ENCODE measurements at regions not wholly inside any gene's neighbourhood (a gene's known extent, or its start where the extent isn't known, plus 50 kb on each side); places are given as distances from the start of the nearest gene placed in this dataset.

DNA sequence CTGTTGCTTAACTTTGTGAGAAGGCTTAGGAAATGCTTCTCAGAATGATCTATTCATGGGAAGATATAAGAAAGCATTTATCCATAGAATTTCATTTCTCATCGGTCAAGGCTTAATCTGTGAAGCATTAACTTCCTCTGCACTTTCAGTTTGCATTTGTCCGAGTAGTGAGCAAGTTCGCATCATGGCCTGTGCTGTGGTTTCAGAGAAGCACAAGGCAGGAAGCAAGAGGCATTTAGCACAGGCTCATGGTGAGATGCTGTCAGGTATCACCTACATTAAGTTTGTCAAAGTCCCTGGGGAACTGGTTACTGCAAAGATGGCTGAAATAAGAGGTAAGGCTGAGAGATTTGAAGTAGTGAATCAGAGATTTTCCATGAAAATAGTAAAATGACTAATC lies 244.9 kb downstream of the NAP1L3 start (continued):
- TF ChIP-seq, protein P1, sequence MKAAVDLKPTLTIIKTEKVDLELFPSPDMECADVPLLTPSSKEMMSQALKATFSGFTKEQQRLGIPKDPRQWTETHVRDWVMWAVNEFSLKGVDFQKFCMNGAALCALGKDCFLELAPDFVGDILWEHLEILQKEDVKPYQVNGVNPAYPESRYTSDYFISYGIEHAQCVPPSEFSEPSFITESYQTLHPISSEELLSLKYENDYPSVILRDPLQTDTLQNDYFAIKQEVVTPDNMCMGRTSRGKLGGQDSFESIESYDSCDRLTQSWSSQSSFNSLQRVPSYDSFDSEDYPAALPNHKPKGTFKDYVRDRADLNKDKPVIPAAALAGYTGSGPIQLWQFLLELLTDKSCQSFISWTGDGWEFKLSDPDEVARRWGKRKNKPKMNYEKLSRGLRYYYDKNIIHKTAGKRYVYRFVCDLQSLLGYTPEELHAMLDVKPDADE (IDR thresholded peaks at IDR 0.05): no peak
- TF ChIP-seq, protein P2, sequence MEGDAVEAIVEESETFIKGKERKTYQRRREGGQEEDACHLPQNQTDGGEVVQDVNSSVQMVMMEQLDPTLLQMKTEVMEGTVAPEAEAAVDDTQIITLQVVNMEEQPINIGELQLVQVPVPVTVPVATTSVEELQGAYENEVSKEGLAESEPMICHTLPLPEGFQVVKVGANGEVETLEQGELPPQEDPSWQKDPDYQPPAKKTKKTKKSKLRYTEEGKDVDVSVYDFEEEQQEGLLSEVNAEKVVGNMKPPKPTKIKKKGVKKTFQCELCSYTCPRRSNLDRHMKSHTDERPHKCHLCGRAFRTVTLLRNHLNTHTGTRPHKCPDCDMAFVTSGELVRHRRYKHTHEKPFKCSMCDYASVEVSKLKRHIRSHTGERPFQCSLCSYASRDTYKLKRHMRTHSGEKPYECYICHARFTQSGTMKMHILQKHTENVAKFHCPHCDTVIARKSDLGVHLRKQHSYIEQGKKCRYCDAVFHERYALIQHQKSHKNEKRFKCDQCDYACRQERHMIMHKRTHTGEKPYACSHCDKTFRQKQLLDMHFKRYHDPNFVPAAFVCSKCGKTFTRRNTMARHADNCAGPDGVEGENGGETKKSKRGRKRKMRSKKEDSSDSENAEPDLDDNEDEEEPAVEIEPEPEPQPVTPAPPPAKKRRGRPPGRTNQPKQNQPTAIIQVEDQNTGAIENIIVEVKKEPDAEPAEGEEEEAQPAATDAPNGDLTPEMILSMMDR (conservative IDR thresholded peaks at IDR 0.05; ENCODE audit: low read depth in 2 of 2): no peak

DNA sequence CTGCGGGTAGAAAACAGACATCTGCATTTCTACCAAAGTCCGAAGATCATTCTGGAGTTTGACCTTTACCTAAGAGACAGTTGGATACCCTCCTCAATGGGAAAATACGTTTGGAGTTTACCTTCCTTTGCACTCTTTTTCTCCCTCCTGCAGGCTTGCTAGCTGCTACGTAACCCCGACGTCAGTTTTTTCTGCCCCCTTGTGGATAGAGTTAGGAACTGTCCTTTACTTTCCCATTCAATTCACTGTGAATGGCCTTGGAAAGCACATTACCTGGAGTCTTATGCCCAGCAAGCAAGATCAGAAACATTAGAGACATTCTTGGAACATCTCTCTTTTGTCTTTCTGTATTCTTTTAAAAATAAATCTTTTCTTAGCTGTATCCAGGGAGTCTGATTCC lies 250.7 kb downstream of the NAP1L3 start:
- ATAC-seq (peak; percentile 76), DNase-seq (ENCODE audit: low spot score) (peak; percentile 70)
- Histone ChIP-seq H3K4me3 (no peak overlapping the region), H3K27ac (ENCODE audit: low read depth) (no peak overlapping the region), H3K4me2 (no peak overlapping the region; the same call in 1 of the 2 replicates), H3K27me3 (ENCODE audit: insufficient read depth) (no peaks in the 10 kb centered on the region), H3K79me2 (replicated peaks; ENCODE audit: insufficient read depth) (no peaks in the 10 kb centered on the region), H3K36me3 (ENCODE audit: insufficient read depth) (no peaks in the 10 kb centered on the region), H3K4me1 (ENCODE audit: insufficient read depth) (peaks cover 6% of the 10 kb centered on the region; the same call in 1 of the 2 replicates), H3K9me2 (ENCODE audit: insufficient read depth) (no peaks in the 10 kb centered on the region), H3F3A (replicated peaks; ENCODE audit: low read depth) (no peaks in the 10 kb centered on the region), H4K20me1 (replicated peaks; ENCODE audit: insufficient read depth) (no peaks in the 10 kb centered on the region), H2AFZ (0 out of 2 replicates have a peak overlapping the region, but pooled peaks have one; percentile 63)
- Mint-ChIP-seq H3K27ac (no peak overlapping the region), H3K36me3 (ENCODE audit: low read depth) (peaks cover 4% of the 10 kb centered on the region; the same call in 1 of the 3 replicates), H3K27me3 (ENCODE audit: insufficient read depth, low read depth, poor library complexity) (peaks cover 2% of the 10 kb centered on the region), H3K4me1 (peaks cover 3% of the 10 kb centered on the region; the same call in 1 of the 3 replicates), H3K9me3 (no peaks in the 10 kb centered on the region; the same call in 1 of the 3 replicates), H3K4me3 (no peak overlapping the region)
- TF ChIP-seq, protein P2 (conservative IDR thresholded peaks at IDR 0.05; ENCODE audit: low read depth in 2 of 2): peak; percentile 63 to 69
- TF ChIP-seq REST (IDR thresholded peaks at IDR 0.05; ENCODE audit: unreplicated experiment) (no peak), CREB1 (CRISPR knock-in tag; IDR thresholded peaks at IDR 0.05; ENCODE audit: low read depth) (peak; percentile 60), NANOG (IDR thresholded peaks at IDR 0.05; ENCODE audit: borderline replicate concordance) (no peak)

Measured in GM23338 (cell line).